IMR-90 (cell line): ENCODE measurements at regions not wholly inside any gene's neighbourhood (a gene's known extent, or its start where the extent isn't known, plus 50 kb on each side); places are given as distances from the start of the nearest gene placed in this dataset.

Experiments
- ATAC-seq: fragments of 200-7000 bp; cut with Tn5 transposase; 2 replicates; pipeline ENCODE4 v1.9.1; 2020; ENCODE audit warnings: low read depth, mild to moderate bottlenecking, moderate library complexity
- BruUV-seq: library from RNA; stranded (reverse); fragments of 400-500 nt; replicated peaks from 2 replicates; lab custom pipeline; 2021; lab: Mats Ljungman, UMichigan
- CTCF ChIA-PET: fragments of 300-600 bp; formaldehyde crosslinking; extraction: SDS; loops from one replicate; lab custom pipeline; 2021; ENCODE audit warnings: antibody characterized with exemption; lab: Yijun Ruan, JAX
- POLR2A ChIA-PET: fragments of 300-600 bp; sonication (Branson Sonifier 250); formaldehyde crosslinking; loops from one replicate; lab custom pipeline; 2022; ENCODE audit warnings: antibody characterized with exemption; ENCODE audit not compliant: unreplicated experiment; lab: Charles Lee
- DNase-seq: peaks from one replicate; pipeline ENCODE4 v3.0.0; 2013
- H2AFZ ChIP-seq: replicated peaks from 2 replicates; pipeline ENCODE3; 2013; ENCODE audit warnings: low read length, mild to moderate bottlenecking; ENCODE audit not compliant: poor library complexity
- H2AK5ac ChIP-seq: 2 replicates; pipeline ENCODE4 v1.6.1; 2013; ENCODE audit warnings: low read depth, low read length, inconsistent platforms
- H2AK9ac ChIP-seq: replicated peaks from 2 replicates; pipeline ENCODE3; 2013; ENCODE audit warnings: mild to moderate bottlenecking, low read depth, low read length, moderate library complexity; ENCODE audit not compliant: poor library complexity
- H2BK120ac ChIP-seq: 2 replicates; pipeline ENCODE4 v1.6.1; 2013; ENCODE audit warnings: low read depth, low read length, inconsistent platforms
- H2BK15ac ChIP-seq: 3 replicates; pipeline ENCODE4 v1.6.1; 2013; ENCODE audit warnings: low read depth, low read length, inconsistent platforms
- H2BK20ac ChIP-seq: 2 replicates; pipeline ENCODE4 v1.6.1; 2013; ENCODE audit warnings: low read depth, mild to moderate bottlenecking, inconsistent platforms, low read length, moderate library complexity
- H2BK5ac ChIP-seq: 2 replicates; pipeline ENCODE4 v1.6.1; 2013; ENCODE audit warnings: mild to moderate bottlenecking, low read depth, low read length, inconsistent platforms; ENCODE audit not compliant: poor library complexity, severe bottlenecking
- H3K14ac ChIP-seq: replicated peaks from 2 replicates; pipeline ENCODE4 v1.6.1; 2013; ENCODE audit warnings: low read depth, low read length, inconsistent platforms
- H3K18ac ChIP-seq: 2 replicates; pipeline ENCODE4 v1.6.1; 2013; ENCODE audit warnings: low read depth, low read length, control low read depth
- H3K23ac ChIP-seq: 2 replicates; pipeline ENCODE4 v1.6.1; 2013; ENCODE audit warnings: low read depth, low read length, inconsistent platforms
- H3K27ac ChIP-seq: 2 replicates; pipeline ENCODE4 v1.5.1; 2013; ENCODE audit warnings: mild to moderate bottlenecking, control low read depth, low read length; ENCODE audit not compliant: insufficient read depth
- H3K27me3 ChIP-seq: 2 replicates; pipeline ENCODE4 v1.6.1; 2013; ENCODE audit warnings: low read length; ENCODE audit not compliant: control insufficient read depth, insufficient read depth
- H3K36me3 ChIP-seq: 2 replicates; pipeline ENCODE4 v1.6.1; 2013; ENCODE audit warnings: low read length, mixed read lengths; ENCODE audit not compliant: control insufficient read depth, insufficient read depth
- H3K4ac ChIP-seq: 2 replicates; pipeline ENCODE4 v1.6.1; 2013; ENCODE audit warnings: low read depth, low read length, inconsistent platforms
- H3K4me1 ChIP-seq: 2 replicates; pipeline ENCODE4 v1.6.1; 2013; ENCODE audit warnings: low read length, mixed read lengths; ENCODE audit not compliant: control insufficient read depth, insufficient read depth
- H3K4me2 ChIP-seq: 2 replicates; pipeline ENCODE4 v1.6.1; 2013; ENCODE audit warnings: low read depth, mild to moderate bottlenecking, control low read depth, low read length, moderate library complexity
- H3K4me3 ChIP-seq: 2 replicates; pipeline ENCODE4 v1.5.1; 2013; ENCODE audit warnings: low read depth, mild to moderate bottlenecking, control low read depth, low read length, moderate library complexity; ENCODE audit not compliant: insufficient read depth
- H3K56ac ChIP-seq: 2 replicates; pipeline ENCODE4 v1.6.1; 2013; ENCODE audit warnings: low read length, inconsistent platforms; ENCODE audit not compliant: insufficient read depth; ENCODE audit errors: extremely low read depth
- H3K79me1 ChIP-seq, 2 experiments: 2 replicates each; pipeline ENCODE4 v1.6.1; 2013; ENCODE audit warnings: low read length in 2 of 2, inconsistent platforms in 1 of 2, low read depth in 1 of 2
- H3K9ac ChIP-seq: 2 replicates; pipeline ENCODE4 v1.6.1; 2013; ENCODE audit warnings: low read depth, low read length, control low read depth
- H3K9me1 ChIP-seq: 2 replicates; pipeline ENCODE4 v1.6.1; 2013; ENCODE audit warnings: low read length, inconsistent platforms; ENCODE audit not compliant: insufficient read depth
- H3K9me3 ChIP-seq: 2 replicates; pipeline ENCODE4 v1.6.1; 2013; ENCODE audit warnings: low read length; ENCODE audit not compliant: control insufficient read depth, insufficient read depth
- H4K20me1 ChIP-seq: 2 replicates; pipeline ENCODE4 v1.6.1; 2013; ENCODE audit warnings: low read length, inconsistent platforms; ENCODE audit not compliant: insufficient read depth
- H4K5ac ChIP-seq: 2 replicates; pipeline ENCODE4 v1.6.1; 2013; ENCODE audit warnings: mild to moderate bottlenecking, low read depth, low read length, control low read depth
- H4K8ac ChIP-seq, 2 experiments: 2 replicates each; pipeline ENCODE4 v1.6.1; 2013; ENCODE audit warnings: low read depth in 2 of 2, low read length in 2 of 2, control low read depth in 1 of 2, inconsistent platforms in 1 of 2
- H4K91ac ChIP-seq: 2 replicates; pipeline ENCODE4 v1.6.1; 2013; ENCODE audit warnings: low read depth, low read length, inconsistent platforms; ENCODE audit not compliant: insufficient read depth
- BHLHE40 ChIP-seq: fragments of 150-350 bp; IDR thresholded peaks from 2 replicates; pipeline ENCODE4 v1.6.1; 2016; ENCODE audit warnings: mild to moderate bottlenecking, low read depth, low read length
- CEBPB ChIP-seq: IDR thresholded peaks from 2 replicates; pipeline ENCODE4 v1.6.1; 2012; ENCODE audit warnings: low read depth, low read length, improper control_type of control experiment
- FOS ChIP-seq: fragments of 150-350 bp; IDR thresholded peaks from 2 replicates; pipeline ENCODE4 v1.6.1; 2016; ENCODE audit warnings: low read depth, low read length
- MAZ ChIP-seq: IDR thresholded peaks from 2 replicates; pipeline ENCODE4 v1.6.1; 2012; ENCODE audit warnings: low read depth, mild to moderate bottlenecking, low read length, improper control_type of control experiment, moderate library complexity, borderline replicate concordance
- POLR2A ChIP-seq: IDR thresholded peaks from 2 replicates; pipeline ENCODE4 v1.6.1; 2012; ENCODE audit warnings: mild to moderate bottlenecking, low read depth, low read length
- SMC3 ChIP-seq: fragments of 150-350 bp; IDR thresholded peaks from 2 replicates; pipeline ENCODE4 v1.6.1; 2016; ENCODE audit warnings: low read depth, mild to moderate bottlenecking, antibody characterized with exemption, low read length, moderate library complexity
- USF2 ChIP-seq: fragments of 150-350 bp; IDR thresholded peaks from 2 replicates; pipeline ENCODE4 v1.6.1; 2017; ENCODE audit warnings: mild to moderate bottlenecking, antibody characterized with exemption, low read length, low read depth
- WGBS, 2 experiments: methylation state at CpG; one replicate each; pipeline versions ENCODE4 v1.1.5 to v1.1.7; 2013; ENCODE audit warnings: missing lambda C conversion rate in 2 of 2; ENCODE audit not compliant: insufficient read length in 1 of 2; ENCODE audit errors: extremely low coverage in 2 of 2; 5-methylcytosine and 5-hydroxymethylcytosine counted together
- dilution Hi-C: fragments of 300-500 bp; cut with HindIII; formaldehyde crosslinking; loops from one replicate; pipeline ENCODE4 v1.14.3; 2018; ENCODE audit warnings: low sequenced_read_pairs; ENCODE audit not compliant: unreplicated experiment
- in situ Hi-C: fragments of 300-500 bp; cut with MboI; formaldehyde crosslinking; loops from 3 replicates; pipeline ENCODE4 v1.14.3; 2019; ENCODE audit warnings: low sequenced_read_pairs, inconsistent platforms, mixed read lengths
- intact Hi-C: fragments of 100-400 bp; cut with micrococcal nuclease; formaldehyde crosslinking; loops from 2 replicates; pipeline ENCODE4 v1.10.0; 2022
- TF ChIP-seq, protein P1 (sequence below): conservative IDR thresholded peaks from 2 replicates; pipeline ENCODE4 v1.5.1; 2012; ENCODE audit warnings: mild to moderate bottlenecking, low read depth, low read length, improper control_type of control experiment

DNA sequence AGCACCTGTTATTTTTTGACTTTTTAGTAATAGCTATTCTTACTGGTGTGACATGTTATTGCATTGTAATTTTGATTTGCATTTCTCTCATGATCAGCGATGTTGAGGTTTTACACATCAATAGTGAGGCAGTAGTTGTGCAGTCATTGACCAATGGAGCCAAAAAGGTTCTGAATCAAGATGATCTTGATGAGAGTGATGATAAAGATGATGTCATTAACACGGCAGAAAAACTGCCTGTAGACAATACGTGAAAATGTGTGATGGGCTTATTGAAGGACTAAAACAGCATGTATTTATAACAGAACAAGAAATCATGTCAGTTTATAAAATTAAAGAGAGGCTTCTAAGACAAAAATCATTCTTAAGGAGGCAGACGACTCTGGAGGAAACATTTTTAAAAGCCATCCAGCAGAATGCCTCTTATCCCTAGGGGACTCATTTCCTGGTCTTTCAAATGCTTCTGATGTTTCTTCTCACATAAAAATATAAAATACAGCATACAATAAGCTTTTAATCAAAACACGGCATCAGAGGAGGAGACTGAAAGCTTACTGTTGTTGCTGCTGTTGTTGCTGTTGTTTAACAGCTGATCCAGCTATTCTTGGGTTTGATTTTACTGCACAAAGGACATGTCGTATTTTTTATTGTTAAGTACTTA is 400.3 kb downstream of the LTN1 start:
- H3K9ac ChIP-seq, result no peak overlapping the region
- H3K18ac ChIP-seq, result no peak overlapping the region
- in situ Hi-C loops (no loop called here), intact Hi-C loops (no loop called here), dilution Hi-C loops (no loop called here)
- no peaks in the 10 kb centered on the region for H3K9me1 ChIP-seq
- no peaks in the 10 kb centered on the region for H3K36me3 ChIP-seq
- H3K4ac ChIP-seq, result no peak overlapping the region
- no peak overlapping the region for H4K91ac ChIP-seq
- no peak overlapping the region for H4K8ac ChIP-seq
- H4K20me1 ChIP-seq, result no peaks in the 10 kb centered on the region
- TF ChIP-seq MAZ (no peak), BHLHE40 (no peak), POLR2A (no peak), USF2 (no peak), SMC3 (no peak), FOS (no peak), CEBPB (no peak)
- TF ChIP-seq, protein P1, sequence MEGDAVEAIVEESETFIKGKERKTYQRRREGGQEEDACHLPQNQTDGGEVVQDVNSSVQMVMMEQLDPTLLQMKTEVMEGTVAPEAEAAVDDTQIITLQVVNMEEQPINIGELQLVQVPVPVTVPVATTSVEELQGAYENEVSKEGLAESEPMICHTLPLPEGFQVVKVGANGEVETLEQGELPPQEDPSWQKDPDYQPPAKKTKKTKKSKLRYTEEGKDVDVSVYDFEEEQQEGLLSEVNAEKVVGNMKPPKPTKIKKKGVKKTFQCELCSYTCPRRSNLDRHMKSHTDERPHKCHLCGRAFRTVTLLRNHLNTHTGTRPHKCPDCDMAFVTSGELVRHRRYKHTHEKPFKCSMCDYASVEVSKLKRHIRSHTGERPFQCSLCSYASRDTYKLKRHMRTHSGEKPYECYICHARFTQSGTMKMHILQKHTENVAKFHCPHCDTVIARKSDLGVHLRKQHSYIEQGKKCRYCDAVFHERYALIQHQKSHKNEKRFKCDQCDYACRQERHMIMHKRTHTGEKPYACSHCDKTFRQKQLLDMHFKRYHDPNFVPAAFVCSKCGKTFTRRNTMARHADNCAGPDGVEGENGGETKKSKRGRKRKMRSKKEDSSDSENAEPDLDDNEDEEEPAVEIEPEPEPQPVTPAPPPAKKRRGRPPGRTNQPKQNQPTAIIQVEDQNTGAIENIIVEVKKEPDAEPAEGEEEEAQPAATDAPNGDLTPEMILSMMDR, result no peak
- no peak overlapping the region for H2BK5ac ChIP-seq
- H3K27me3 ChIP-seq, result no peaks in the 10 kb centered on the region
- H2BK15ac ChIP-seq, result no peak overlapping the region
- no TSS peak for BruUV-seq
- ChIA-PET CTCF (interaction anchor here (0.7 kb wide), 1 partner anchor 153 kb away, joined by 3 read pairs; no protein-coding TSS in a partner anchor), POLR2A (no interaction called here)
- no peak overlapping the region for H2BK120ac ChIP-seq
- no peak for DNase-seq
- ATAC-seq, result no peak
- H3K56ac ChIP-seq, result no peak overlapping the region
- H2AK5ac ChIP-seq, result no peak overlapping the region
- no peak overlapping the region for H3K4me2 ChIP-seq
- H4K5ac ChIP-seq, result no peak overlapping the region
- H2AFZ ChIP-seq, result no peak overlapping the region
- no peak overlapping the region for H3K14ac ChIP-seq
- H3K4me1 ChIP-seq, result peaks cover 3% of the 10 kb centered on the region
- H3K4me3 ChIP-seq, result no peak overlapping the region
- no peak overlapping the region for H2AK9ac ChIP-seq
- H3K27ac ChIP-seq, result no peak overlapping the region
- H2BK20ac ChIP-seq, result no peak overlapping the region
- no peaks in the 10 kb centered on the region for H3K79me1 ChIP-seq
- no peak overlapping the region for H3K23ac ChIP-seq
- 89% methylated on average over 1 of the region's 6 CpGs; no CpG with 5 or more reads in 1 of the 2 experiments for WGBS, 2 experiments
- H3K9me3 ChIP-seq, result 0 out of 2 replicates have a peak, but pooled peaks cover 2% of the 10 kb centered on the region
